Neural cell (in vitro differentiated cells): ENCODE measurements at regions not wholly inside any gene's neighbourhood (a gene's known extent, or its start where the extent isn't known, plus 50 kb on each side); places are given as distances from the start of the nearest gene placed in this dataset.

Source experiments
- H2AFZ ChIP-seq: fragments of 200-600, 300-800 bp; sonication (generic), shearing (Covaris generic); 2 replicates; pipeline ENCODE4 v1.6.0; 2014; ENCODE audit warnings: low read depth, mild to moderate bottlenecking, antibody characterized with exemption, low read length, moderate library complexity
- H3F3A ChIP-seq: fragments of 200-600 bp; shearing (Covaris generic); 2 replicates; pipeline ENCODE4 v1.6.1; 2016; ENCODE audit warnings: mild to moderate bottlenecking, moderate library complexity, mixed read lengths, antibody characterized with exemption, low read length; ENCODE audit not compliant: insufficient read depth, poor library complexity, severe bottlenecking
- H3K27ac ChIP-seq: fragments of 200-600, 300-800 bp; sonication (generic), shearing (Covaris generic); 2 replicates; pipeline ENCODE4 v1.5.1; 2014; ENCODE audit warnings: mild to moderate bottlenecking, low read length, moderate library complexity
- H3K27me3 ChIP-seq: fragments of 300-800, 200-600 bp; sonication (generic), shearing (Covaris generic); 2 replicates; pipeline ENCODE4 v1.6.0; 2014; ENCODE audit warnings: mild to moderate bottlenecking, low read depth, low read length, moderate library complexity; ENCODE audit not compliant: insufficient read depth
- H3K36me3 ChIP-seq: fragments of 300-800, 200-600 bp; sonication (generic), shearing (Covaris generic); 2 replicates; pipeline ENCODE4 v1.5.1; 2014; ENCODE audit warnings: mild to moderate bottlenecking, antibody characterized with exemption, low read length, moderate library complexity; ENCODE audit not compliant: insufficient read depth
- H3K4me2 ChIP-seq: fragments of 300-800, 200-600 bp; sonication (generic), shearing (Covaris generic); 2 replicates; pipeline ENCODE4 v1.6.0; 2014; ENCODE audit warnings: mild to moderate bottlenecking, low read length
- H3K4me3 ChIP-seq: fragments of 300-800, 200-600 bp; sonication (generic), shearing (Covaris generic); 2 replicates; pipeline ENCODE4 v1.5.1; 2014; ENCODE audit warnings: mild to moderate bottlenecking, low read length, moderate library complexity
- H3K79me2 ChIP-seq: fragments of 200-600 bp; shearing (Covaris generic); replicated peaks from 2 replicates; pipeline ENCODE4 v1.6.0; 2014; ENCODE audit warnings: mild to moderate bottlenecking, low read length, moderate library complexity; ENCODE audit not compliant: insufficient read depth
- H3K9ac ChIP-seq: fragments of 300-800, 200-600 bp; sonication (generic), shearing (Covaris generic); 2 replicates; pipeline ENCODE4 v1.6.1; 2016; ENCODE audit warnings: mild to moderate bottlenecking, low read length, mixed read lengths
- H3K9me2 ChIP-seq: fragments of 200-600 bp; shearing (Covaris generic); 2 replicates; pipeline ENCODE4 v1.6.1; 2016; ENCODE audit warnings: mild to moderate bottlenecking, low read length, mixed read lengths; ENCODE audit not compliant: insufficient read depth
- H3K9me3 ChIP-seq: fragments of 200-600, 300-800 bp; sonication (generic), shearing (Covaris generic); 2 replicates; pipeline ENCODE4 v1.6.1; 2016; ENCODE audit warnings: mild to moderate bottlenecking, mixed run types, low read length, moderate library complexity, mixed read lengths
- H4K20me1 ChIP-seq: fragments of 200-600 bp; shearing (Covaris generic); 2 replicates; pipeline ENCODE4 v1.6.1; 2016; ENCODE audit warnings: mild to moderate bottlenecking, mixed run types; ENCODE audit not compliant: insufficient read depth
- CTCF ChIP-seq: fragments of 450-650 bp; IDR thresholded peaks from 2 replicates; pipeline ENCODE4 v1.5.1; 2014; ENCODE audit warnings: antibody characterized with exemption, mild to moderate bottlenecking, moderate library complexity; ENCODE audit not compliant: poor library complexity, severe bottlenecking
- EZH2 ChIP-seq: fragments of 200-600, 300-800 bp; shearing (Covaris generic), sonication (generic); IDR thresholded peaks from 2 replicates; pipeline ENCODE4 v1.6.1; 2014; ENCODE audit warnings: antibody characterized with exemption, low read length, borderline replicate concordance, mild to moderate bottlenecking; ENCODE audit not compliant: insufficient read depth, poor library complexity, severe bottlenecking
- MXI1 ChIP-seq: fragments of 450-650 bp; conservative IDR thresholded peaks from 2 replicates; pipeline ENCODE4 v1.6.1; 2014; ENCODE audit warnings: antibody characterized with exemption, mild to moderate bottlenecking; ENCODE audit not compliant: poor library complexity, severe bottlenecking
- POLR2AphosphoS5 ChIP-seq: IDR thresholded peaks from 2 replicates; pipeline ENCODE4 v1.6.1; 2012
- RAD21 ChIP-seq: fragments of 450-650 bp; conservative IDR thresholded peaks from 2 replicates; pipeline ENCODE4 v1.6.1; 2014; ENCODE audit warnings: antibody characterized with exemption, mild to moderate bottlenecking, moderate library complexity
- REST ChIP-seq: IDR thresholded peaks from 2 replicates; pipeline ENCODE4 v1.6.1; 2012; ENCODE audit warnings: borderline replicate concordance
- SMC3 ChIP-seq: fragments of 450-650 bp; conservative IDR thresholded peaks from 2 replicates; pipeline ENCODE4 v1.6.1; 2014; ENCODE audit warnings: antibody characterized with exemption, mild to moderate bottlenecking, moderate library complexity; ENCODE audit not compliant: poor library complexity
- TAF1 ChIP-seq: IDR thresholded peaks from 2 replicates; pipeline ENCODE4 v1.6.1; 2012; ENCODE audit warnings: low read depth

GRCh38 chr16:26371349-26371869, 679.6 kb downstream of the HS3ST4 start:
- no peak overlapping the region for H3K9ac ChIP-seq
- H3K9me2 ChIP-seq, result no peaks in the 10 kb centered on the region
- H3K27me3 ChIP-seq, result no peaks in the 10 kb centered on the region
- H4K20me1 ChIP-seq, result no peaks in the 10 kb centered on the region
- no peak overlapping the region for H3K4me2 ChIP-seq
- TF ChIP-seq MXI1, result no peak
- TF ChIP-seq TAF1, result no peak
- no peak for TF ChIP-seq CTCF
- no peak for TF ChIP-seq EZH2
- no peak for TF ChIP-seq SMC3
- TF ChIP-seq RAD21, result no peak
- H3K79me2 ChIP-seq, result no peaks in the 10 kb centered on the region
- H3K27ac ChIP-seq, result no peak overlapping the region
- no peaks in the 10 kb centered on the region for H3F3A ChIP-seq
- H3K36me3 ChIP-seq, result no peaks in the 10 kb centered on the region
- no peaks in the 10 kb centered on the region for H3K9me3 ChIP-seq
- H2AFZ ChIP-seq, result no peak overlapping the region
- no peak overlapping the region for H3K4me3 ChIP-seq

GRCh38 chr16:26374279-26374925, 682.6 kb downstream of the HS3ST4 start:
- Histone ChIP-seq H3K4me2 (no peak overlapping the region), H3F3A (no peaks in the 10 kb centered on the region), H3K36me3 (no peaks in the 10 kb centered on the region), H4K20me1 (no peaks in the 10 kb centered on the region), H3K27me3 (no peaks in the 10 kb centered on the region), H3K27ac (no peak overlapping the region), H2AFZ (no peak overlapping the region), H3K9me2 (no peaks in the 10 kb centered on the region), H3K9me3 (no peaks in the 10 kb centered on the region), H3K79me2 (no peaks in the 10 kb centered on the region), H3K9ac (no peak overlapping the region), H3K4me3 (no peak overlapping the region)
- TF ChIP-seq POLR2AphosphoS5 (no peak), REST (no peak), RAD21 (no peak), CTCF (no peak), MXI1 (no peak), TAF1 (no peak)
